ENCODE measurements at regions not wholly inside any gene's neighbourhood (a gene's known extent, or its start where the extent isn't known, plus 50 kb on each side); places are given as distances from the start of the nearest gene placed in this dataset.

GRCh38 chr6:144478483-144478882 is 193.3 kb downstream of the UTRN start:
- TF ChIP-seq ZFX (IDR thresholded peaks at IDR 0.05; ENCODE audit: borderline replicate concordance) (no peak), CTCF (IDR thresholded peaks at IDR 0.05) (no peak)
- no peak overlapping the region for H3K27ac ChIP-seq

DNA sequence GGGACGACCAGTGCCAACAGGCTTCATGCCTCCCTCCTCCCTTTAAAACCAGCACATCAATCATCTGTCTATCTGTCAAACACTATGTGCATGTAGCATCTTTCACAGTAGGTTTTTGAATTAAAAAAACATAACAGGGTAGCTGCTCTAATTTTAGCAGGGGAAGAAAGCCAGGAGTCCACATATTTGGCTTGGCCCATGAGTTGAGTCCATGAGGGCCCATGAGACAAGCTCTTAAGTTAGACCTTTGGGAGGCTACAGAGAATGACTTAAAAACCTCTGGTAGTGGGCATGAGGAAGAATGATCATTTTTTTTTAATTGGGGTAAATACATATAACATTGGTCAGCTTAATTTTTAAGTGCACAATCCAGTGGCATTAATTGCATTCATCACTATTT is 194.9 kb downstream of the UTRN start:
- TF ChIP-seq CTCF (IDR thresholded peaks at IDR 0.05): no peak
- no peak for TF ChIP-seq ZFX (IDR thresholded peaks at IDR 0.05; ENCODE audit: borderline replicate concordance)
- H3K27ac ChIP-seq: no peak overlapping the region

DNA sequence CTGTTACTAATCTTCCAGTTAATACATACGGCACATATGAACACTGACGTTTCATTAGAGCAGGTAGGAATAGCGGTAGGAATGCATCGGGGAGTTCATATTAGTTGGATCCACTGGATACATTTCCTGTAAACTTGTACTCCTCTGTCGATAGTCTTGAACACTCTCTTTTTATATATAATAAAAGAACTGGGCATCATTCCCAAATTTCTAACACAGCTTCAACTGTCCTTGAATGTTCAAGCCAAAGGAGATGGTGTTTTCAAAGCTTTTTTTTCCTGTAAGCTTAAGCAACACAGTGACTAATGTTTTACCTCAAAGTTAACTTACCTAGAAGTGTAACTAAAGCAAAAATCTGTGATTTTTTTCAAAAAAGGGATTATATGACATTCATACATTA is 195.3 kb downstream of the UTRN start:
- H3K27ac ChIP-seq: no peak overlapping the region
- TF ChIP-seq CTCF (IDR thresholded peaks at IDR 0.05): no peak
- no peak for TF ChIP-seq ZFX (IDR thresholded peaks at IDR 0.05; ENCODE audit: borderline replicate concordance)

DNA sequence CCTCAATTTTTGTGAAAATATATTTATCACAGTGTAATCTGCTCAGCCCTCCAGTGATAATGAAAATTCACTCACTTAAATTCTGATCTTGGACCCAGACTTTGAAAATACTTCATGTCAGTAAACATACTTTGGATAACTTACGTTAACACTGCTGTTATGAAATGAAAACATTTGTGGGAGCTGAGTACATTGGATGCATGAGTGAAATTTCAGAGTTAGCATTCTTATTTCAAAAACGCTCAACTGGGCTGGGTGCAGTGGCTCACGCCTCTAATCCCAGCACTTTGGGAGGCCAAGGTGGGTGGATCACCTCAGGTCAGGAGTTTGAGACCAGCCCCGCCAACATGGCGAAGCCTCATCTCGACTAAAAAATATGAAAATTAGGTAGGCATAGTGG is 196.4 kb downstream of the UTRN start:
- H3K27ac ChIP-seq: no peak overlapping the region
- no peak for TF ChIP-seq CTCF (IDR thresholded peaks at IDR 0.05)
- no peak for TF ChIP-seq ZFX (IDR thresholded peaks at IDR 0.05; ENCODE audit: borderline replicate concordance)

GRCh38 chr6:144482142-144482541 is 197.0 kb downstream of the UTRN start:
- H3K27ac ChIP-seq: no peak overlapping the region
- TF ChIP-seq CTCF (IDR thresholded peaks at IDR 0.05) (peak; percentile 80), ZFX (IDR thresholded peaks at IDR 0.05; ENCODE audit: borderline replicate concordance) (no peak)

- TF ChIP-seq ZFX (IDR thresholded peaks at IDR 0.05; ENCODE audit: borderline replicate concordance) (no peak), CTCF (IDR thresholded peaks at IDR 0.05) (no peak)
- H3K27ac ChIP-seq: no peak overlapping the region
Observed at GRCh38 chr6:144485531-144485930, 200.4 kb downstream of the UTRN start.

- no peak overlapping the region for H3K27ac ChIP-seq
- TF ChIP-seq ZFX (IDR thresholded peaks at IDR 0.05; ENCODE audit: borderline replicate concordance): no peak
- no peak for TF ChIP-seq CTCF (IDR thresholded peaks at IDR 0.05)
Observed at GRCh38 chr6:144488590-144488989, 203.5 kb downstream of the UTRN start.

Measured in 22Rv1 (cell line).